ENCODE measurements at regions not wholly inside any gene's neighbourhood (a gene's known extent, or its start where the extent isn't known, plus 50 kb on each side); places are given as distances from the start of the nearest gene placed in this dataset.

DNA sequence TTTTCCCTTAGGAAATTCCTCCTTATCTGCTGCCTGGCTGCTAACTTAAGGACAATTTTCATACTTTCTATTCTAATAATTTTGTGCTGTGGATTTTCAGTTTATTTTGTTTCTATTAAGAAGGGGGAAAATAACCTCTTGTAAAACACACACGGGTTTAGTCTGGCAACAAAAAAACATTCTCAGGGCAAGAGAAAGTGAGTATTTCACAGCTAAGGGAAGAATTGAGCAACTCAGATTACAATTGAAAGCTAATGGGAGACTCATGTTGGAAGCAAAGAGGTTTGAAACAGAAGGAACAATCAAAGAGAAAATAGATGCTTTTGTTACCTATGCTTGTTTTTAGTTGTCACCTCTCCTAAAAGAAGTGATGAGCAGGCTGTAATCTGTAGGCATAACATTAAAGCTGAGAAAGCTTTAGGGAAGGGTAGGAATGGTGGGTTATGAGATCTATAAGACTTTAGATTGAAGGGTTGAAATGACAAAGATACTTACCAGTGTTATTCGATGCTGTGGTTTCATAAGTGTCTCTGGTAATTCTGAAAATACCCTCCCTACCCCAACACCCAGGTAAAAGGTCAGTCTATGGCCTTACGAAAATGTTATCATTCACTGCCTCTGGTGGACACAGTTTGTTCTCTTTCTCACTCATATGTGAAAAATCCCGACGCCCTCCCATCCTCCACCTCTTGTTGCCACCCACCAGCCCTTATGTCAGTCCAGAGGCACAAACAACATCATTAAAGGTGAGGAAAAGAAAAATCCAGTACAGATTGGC, 510.9 kb downstream of the TXNL1 start:
- DNase-seq (ENCODE audit: low read depth): no peak
- H3K4me3 ChIP-seq (ENCODE audit: low read length): no peak overlapping the region
- TF ChIP-seq, protein P1, sequence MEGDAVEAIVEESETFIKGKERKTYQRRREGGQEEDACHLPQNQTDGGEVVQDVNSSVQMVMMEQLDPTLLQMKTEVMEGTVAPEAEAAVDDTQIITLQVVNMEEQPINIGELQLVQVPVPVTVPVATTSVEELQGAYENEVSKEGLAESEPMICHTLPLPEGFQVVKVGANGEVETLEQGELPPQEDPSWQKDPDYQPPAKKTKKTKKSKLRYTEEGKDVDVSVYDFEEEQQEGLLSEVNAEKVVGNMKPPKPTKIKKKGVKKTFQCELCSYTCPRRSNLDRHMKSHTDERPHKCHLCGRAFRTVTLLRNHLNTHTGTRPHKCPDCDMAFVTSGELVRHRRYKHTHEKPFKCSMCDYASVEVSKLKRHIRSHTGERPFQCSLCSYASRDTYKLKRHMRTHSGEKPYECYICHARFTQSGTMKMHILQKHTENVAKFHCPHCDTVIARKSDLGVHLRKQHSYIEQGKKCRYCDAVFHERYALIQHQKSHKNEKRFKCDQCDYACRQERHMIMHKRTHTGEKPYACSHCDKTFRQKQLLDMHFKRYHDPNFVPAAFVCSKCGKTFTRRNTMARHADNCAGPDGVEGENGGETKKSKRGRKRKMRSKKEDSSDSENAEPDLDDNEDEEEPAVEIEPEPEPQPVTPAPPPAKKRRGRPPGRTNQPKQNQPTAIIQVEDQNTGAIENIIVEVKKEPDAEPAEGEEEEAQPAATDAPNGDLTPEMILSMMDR (IDR thresholded peaks at IDR 0.05; ENCODE audit: insufficient read depth, low read depth, low read length, missing control alignments): no peak

DNA sequence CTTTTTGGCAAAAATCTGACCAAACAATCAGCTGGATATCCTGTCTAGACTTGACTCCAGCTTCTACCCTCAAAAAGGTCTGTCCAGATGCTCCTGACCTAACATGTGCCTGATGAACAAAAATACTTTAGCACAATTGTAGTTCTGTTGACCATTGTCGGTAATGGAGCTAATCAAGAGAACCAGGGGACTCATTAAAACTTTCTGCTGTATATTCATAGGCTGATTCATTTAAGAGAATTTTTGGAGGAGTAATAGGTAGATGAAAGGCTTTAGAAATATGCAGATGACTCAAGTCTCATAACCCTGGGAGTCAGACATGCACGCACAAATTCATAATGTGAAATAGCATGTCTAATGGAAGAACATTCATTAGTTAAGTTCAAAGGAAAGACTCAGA, 514.2 kb downstream of the TXNL1 start:
- H3K4me3 ChIP-seq (ENCODE audit: low read length): no peak overlapping the region
- TF ChIP-seq, protein P1 (IDR thresholded peaks at IDR 0.05; ENCODE audit: insufficient read depth, low read depth, low read length, missing control alignments): no peak
- DNase-seq (ENCODE audit: low read depth): peak; percentile 91

DNA sequence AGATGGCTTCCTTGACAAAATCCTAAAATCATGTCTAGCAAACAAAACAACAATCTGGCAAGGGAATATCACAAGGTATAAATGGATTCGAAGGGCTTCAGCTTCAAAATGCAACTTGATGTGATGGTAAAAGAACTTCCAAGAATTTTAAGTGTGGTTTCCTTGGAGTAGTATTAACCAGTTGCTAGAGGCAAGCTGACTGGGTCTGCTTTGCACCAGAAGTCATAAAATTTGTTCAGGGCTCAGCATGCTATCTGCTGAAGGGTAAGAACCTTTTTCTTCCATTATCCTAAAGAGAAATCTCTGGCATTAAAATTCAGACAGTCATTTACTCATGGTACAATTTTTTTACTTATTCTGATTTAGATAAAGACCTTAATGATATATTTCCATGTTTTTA, 516.7 kb downstream of the TXNL1 start:
- no peak for DNase-seq (ENCODE audit: low read depth)
- TF ChIP-seq, protein P1 (IDR thresholded peaks at IDR 0.05; ENCODE audit: insufficient read depth, low read depth, low read length, missing control alignments): no peak
- H3K4me3 ChIP-seq (ENCODE audit: low read length): no peak overlapping the region

DNA sequence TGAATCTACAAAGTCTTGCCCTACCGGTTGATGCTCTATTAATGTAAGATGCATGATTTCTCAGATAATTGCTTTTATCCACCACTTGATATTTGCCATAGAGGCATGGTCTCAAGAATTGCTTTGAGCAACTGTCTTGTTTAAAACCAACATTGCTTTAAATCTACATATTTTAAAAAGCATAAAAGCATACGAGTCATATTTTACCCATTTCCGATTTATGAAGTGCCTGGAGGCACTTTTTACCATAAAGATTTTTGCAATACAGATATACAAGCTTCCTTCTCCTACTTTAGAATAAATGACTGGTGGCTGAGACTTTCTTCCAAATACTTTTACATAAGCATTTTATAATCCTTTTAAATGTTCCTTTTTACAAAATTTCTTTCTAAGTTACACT, 517.6 kb downstream of the TXNL1 start:
- TF ChIP-seq, protein P1 (IDR thresholded peaks at IDR 0.05; ENCODE audit: insufficient read depth, low read depth, low read length, missing control alignments): no peak
- no peak for DNase-seq (ENCODE audit: low read depth)
- H3K4me3 ChIP-seq (ENCODE audit: low read length): no peak overlapping the region

DNA sequence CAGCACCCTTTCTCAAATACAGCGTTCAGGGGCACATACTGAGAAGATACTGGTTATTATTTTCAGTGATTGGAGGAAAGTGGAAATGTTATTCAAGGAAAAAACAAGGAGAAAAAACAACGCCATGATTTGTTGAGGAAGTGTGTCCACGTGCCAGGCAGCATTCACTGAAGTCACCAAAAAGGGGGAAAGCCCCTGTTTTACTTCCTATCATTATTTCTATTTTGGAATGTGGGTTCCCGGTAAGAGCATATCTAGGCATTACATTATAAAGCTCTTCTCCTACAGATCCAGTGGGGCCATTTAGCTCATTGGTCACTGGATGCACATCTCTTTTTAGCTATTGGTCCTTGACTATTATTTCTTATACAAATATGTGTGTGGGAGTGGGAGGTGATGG, 518.7 kb downstream of the TXNL1 start:
- TF ChIP-seq, protein P1 (IDR thresholded peaks at IDR 0.05; ENCODE audit: insufficient read depth, low read depth, low read length, missing control alignments): no peak
- DNase-seq (ENCODE audit: low read depth): no peak
- no peak overlapping the region for H3K4me3 ChIP-seq (ENCODE audit: low read length)

DNA sequence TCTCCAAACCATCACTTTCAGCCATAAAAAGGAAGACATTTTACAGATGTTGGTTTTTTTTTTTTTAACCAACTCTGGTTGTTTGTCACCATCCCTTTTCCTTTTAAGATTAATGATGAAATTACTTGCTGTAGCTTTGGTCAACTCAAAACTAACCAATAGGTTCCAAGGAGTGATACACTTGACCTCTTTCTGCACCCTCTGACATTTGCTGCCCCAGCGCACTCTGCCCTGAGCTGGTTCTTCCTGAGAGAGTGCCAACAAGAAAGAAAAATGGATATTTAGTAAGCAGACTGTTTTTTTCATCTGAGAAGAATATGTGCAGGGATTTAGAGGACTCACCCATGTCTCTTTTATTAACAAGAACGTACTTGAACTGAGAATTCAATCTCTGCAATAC, 520.0 kb downstream of the TXNL1 start:
- no peak for DNase-seq (ENCODE audit: low read depth)
- no peak overlapping the region for H3K4me3 ChIP-seq (ENCODE audit: low read length)
- TF ChIP-seq, protein P1 (IDR thresholded peaks at IDR 0.05; ENCODE audit: insufficient read depth, low read depth, low read length, missing control alignments): no peak
